ENCODE measurements at regions not wholly inside any gene's neighbourhood (a gene's known extent, or its start where the extent isn't known, plus 50 kb on each side); places are given as distances from the start of the nearest gene placed in this dataset.
"Not testable (repeated sequence)": the region's sequence is repeated elsewhere in the genome, so short reads cannot be mapped to it uniquely, and the experiment has no call there.

DNA sequence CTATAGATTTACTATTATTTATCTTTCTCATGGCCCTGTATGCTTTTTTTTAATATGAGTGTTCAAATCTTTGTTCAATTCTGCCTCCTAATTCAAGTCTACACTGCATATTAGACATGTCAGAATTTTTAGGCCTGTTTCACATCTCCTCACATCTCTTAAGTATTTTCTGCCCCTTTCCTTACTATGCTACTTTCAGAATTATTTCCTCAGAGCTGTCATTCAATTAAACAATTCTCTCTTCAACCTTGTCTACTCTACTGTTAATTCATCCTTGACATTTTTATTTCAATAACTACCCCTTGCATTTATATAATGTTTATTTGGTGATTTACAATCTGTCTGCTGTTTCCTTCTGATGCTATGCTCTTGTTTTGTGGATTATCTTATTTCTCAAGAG lies 91.1 kb downstream of the CAPZA3 start:
- Histone ChIP-seq H2BK120ac (ENCODE audit: low read depth, low read length) (no peak overlapping the region), H3K79me1 (ENCODE audit: low read depth in 1 of 2, low read length in 2 of 2) (no peaks in the 10 kb centered on the region), H3K27ac (ENCODE audit: insufficient read depth, low read length) (no peak overlapping the region), H2BK15ac (ENCODE audit: low read depth, low read length) (no peak overlapping the region), H3K9me3 (ENCODE audit: control insufficient read depth, insufficient read depth, low read length) (no peaks in the 10 kb centered on the region), H3K4me3 (ENCODE audit: insufficient read depth, low read depth, low read length) (no peak overlapping the region), H3K14ac (replicated peaks; ENCODE audit: low read depth, low read length) (no peak overlapping the region), H3K56ac (ENCODE audit: extremely low read depth, insufficient read depth, low read length) (no peak overlapping the region), H2AK9ac (replicated peaks; ENCODE audit: low read depth, low read length, poor library complexity) (no peak overlapping the region), H2BK20ac (ENCODE audit: low read depth, low read length) (no peak overlapping the region), H4K91ac (ENCODE audit: insufficient read depth, low read depth, low read length) (no peak overlapping the region), H3K18ac (ENCODE audit: low read depth, low read length) (no peak overlapping the region), H2AK5ac (ENCODE audit: low read depth, low read length) (no peak overlapping the region), H3K4ac (ENCODE audit: low read depth, low read length) (no peak overlapping the region), H3K23ac (ENCODE audit: low read depth, low read length) (no peak overlapping the region), H4K5ac (ENCODE audit: low read depth, low read length) (no peak overlapping the region), H3K4me1 (ENCODE audit: control insufficient read depth, insufficient read depth, low read length) (no peaks in the 10 kb centered on the region), H3K4me2 (ENCODE audit: low read depth, low read length) (no peak overlapping the region), H2BK5ac (ENCODE audit: low read depth, low read length, poor library complexity, severe bottlenecking) (no peak overlapping the region), H3K36me3 (ENCODE audit: control insufficient read depth, insufficient read depth, low read length) (no peaks in the 10 kb centered on the region), H2AFZ (replicated peaks; ENCODE audit: low read length, poor library complexity) (no peak overlapping the region), H3K9me1 (ENCODE audit: insufficient read depth, low read length) (no peaks in the 10 kb centered on the region), H3K27me3 (ENCODE audit: control insufficient read depth, insufficient read depth, low read length) (no peaks in the 10 kb centered on the region), H4K8ac (ENCODE audit: low read depth in 2 of 2, low read length in 2 of 2) (no peak overlapping the region), H3K9ac (ENCODE audit: low read depth, low read length) (no peak overlapping the region), H4K20me1 (ENCODE audit: insufficient read depth, low read length) (no peaks in the 10 kb centered on the region)
- CTCF ChIA-PET = interaction anchor here (1.3 kb wide), 1 partner anchor 18 kb away, joined by 3 read pairs; no protein-coding TSS in a partner anchor
- DNase-seq = no peak
- in situ Hi-C loops (cut with MboI; ENCODE audit: low sequenced_read_pairs) (no loop called here), intact Hi-C loops (cut with micrococcal nuclease) (no loop called here), dilution Hi-C loops (cut with HindIII; ENCODE audit: low sequenced_read_pairs, unreplicated experiment) (no loop called here)
- no TSS peak for BruUV-seq (replicated peaks)
- POLR2A ChIA-PET (ENCODE audit: unreplicated experiment) = no interaction called here
- TF ChIP-seq RCOR1 (IDR thresholded peaks at IDR 0.05; ENCODE audit: insufficient replicate concordance, low read length) (no peak), RAD21 (IDR thresholded peaks at IDR 0.05; ENCODE audit: low read length) (no peak), FOS (IDR thresholded peaks at IDR 0.05; ENCODE audit: low read depth, low read length) (no peak), BHLHE40 (IDR thresholded peaks at IDR 0.05; ENCODE audit: low read depth, low read length) (no peak), POLR2A (IDR thresholded peaks at IDR 0.05; ENCODE audit: low read depth, low read length) (no peak), CHD1 (IDR thresholded peaks at IDR 0.05; ENCODE audit: low read depth, low read length) (no peak), NFE2L2 (IDR thresholded peaks at IDR 0.05; ENCODE audit: low read depth, low read length) (no peak)
- TF ChIP-seq, protein P1, sequence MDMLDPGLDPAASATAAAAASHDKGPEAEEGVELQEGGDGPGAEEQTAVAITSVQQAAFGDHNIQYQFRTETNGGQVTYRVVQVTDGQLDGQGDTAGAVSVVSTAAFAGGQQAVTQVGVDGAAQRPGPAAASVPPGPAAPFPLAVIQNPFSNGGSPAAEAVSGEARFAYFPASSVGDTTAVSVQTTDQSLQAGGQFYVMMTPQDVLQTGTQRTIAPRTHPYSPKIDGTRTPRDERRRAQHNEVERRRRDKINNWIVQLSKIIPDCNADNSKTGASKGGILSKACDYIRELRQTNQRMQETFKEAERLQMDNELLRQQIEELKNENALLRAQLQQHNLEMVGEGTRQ (IDR thresholded peaks at IDR 0.05; ENCODE audit: low read depth, low read length) = no peak
- ATAC-seq (ENCODE audit: low read depth) = no peak

DNA sequence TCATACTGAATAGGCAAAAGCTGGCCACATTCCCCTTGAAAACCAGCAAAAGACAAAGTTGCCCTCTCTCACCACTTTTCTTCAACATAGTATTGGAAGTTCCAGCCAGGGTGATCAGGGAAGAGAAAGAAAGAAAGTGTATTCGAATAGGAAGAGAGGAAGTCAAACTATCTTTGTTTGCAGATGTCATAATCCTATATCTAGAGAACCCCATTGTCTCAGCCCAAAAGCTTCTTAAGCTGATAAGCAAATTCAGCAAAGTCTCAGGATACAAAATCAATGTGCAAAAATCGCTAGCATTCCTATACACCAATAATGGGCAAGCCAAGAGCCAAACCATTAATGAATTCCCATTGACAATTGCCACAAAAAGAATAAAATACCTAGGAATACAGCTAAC lies 95.0 kb downstream of the CAPZA3 start:
- BruUV-seq (replicated peaks); in situ Hi-C loops (cut with MboI; ENCODE audit: low sequenced_read_pairs); H3K27ac ChIP-seq (ENCODE audit: insufficient read depth, low read length); H2BK20ac ChIP-seq (ENCODE audit: low read depth, low read length); H4K91ac ChIP-seq (ENCODE audit: insufficient read depth, low read depth, low read length); H3K9me1 ChIP-seq (ENCODE audit: insufficient read depth, low read length); DNase-seq; H2BK5ac ChIP-seq (ENCODE audit: low read depth, low read length, poor library complexity, severe bottlenecking); H4K5ac ChIP-seq (ENCODE audit: low read depth, low read length); H3K9me3 ChIP-seq (ENCODE audit: control insufficient read depth, insufficient read depth, low read length); ATAC-seq (ENCODE audit: low read depth); H3K4me2 ChIP-seq (ENCODE audit: low read depth, low read length); H2BK120ac ChIP-seq (ENCODE audit: low read depth, low read length); H3K9ac ChIP-seq (ENCODE audit: low read depth, low read length); H4K8ac ChIP-seq (ENCODE audit: low read depth in 2 of 2, low read length in 2 of 2); H3K4ac ChIP-seq (ENCODE audit: low read depth, low read length); H3K14ac ChIP-seq (replicated peaks; ENCODE audit: low read depth, low read length); H2AK5ac ChIP-seq (ENCODE audit: low read depth, low read length); H3K4me3 ChIP-seq (ENCODE audit: insufficient read depth, low read depth, low read length); dilution Hi-C loops (cut with HindIII; ENCODE audit: low sequenced_read_pairs, unreplicated experiment); H3K18ac ChIP-seq (ENCODE audit: low read depth, low read length); H3K4me1 ChIP-seq (ENCODE audit: control insufficient read depth, insufficient read depth, low read length); H4K20me1 ChIP-seq (ENCODE audit: insufficient read depth, low read length); H3K79me1 ChIP-seq (ENCODE audit: low read depth in 1 of 2, low read length in 2 of 2); POLR2A ChIA-PET (ENCODE audit: unreplicated experiment); intact Hi-C loops (cut with micrococcal nuclease); H2AFZ ChIP-seq (replicated peaks; ENCODE audit: low read length, poor library complexity); H3K27me3 ChIP-seq (ENCODE audit: control insufficient read depth, insufficient read depth, low read length); H2BK15ac ChIP-seq (ENCODE audit: low read depth, low read length); H2AK9ac ChIP-seq (replicated peaks; ENCODE audit: low read depth, low read length, poor library complexity); H3K23ac ChIP-seq (ENCODE audit: low read depth, low read length); H3K56ac ChIP-seq (ENCODE audit: extremely low read depth, insufficient read depth, low read length); H3K36me3 ChIP-seq (ENCODE audit: control insufficient read depth, insufficient read depth, low read length): not testable (repeated sequence)
- WGBS, 2 experiments (ENCODE audit: extremely low coverage in 2 of 2, insufficient read length in 1 of 2) = no CpG with 5 or more reads among the region's 2 CpGs
- CTCF ChIA-PET = interaction anchor here (0.6 kb wide), 1 partner anchor 83 kb away, joined by 3 read pairs; no protein-coding TSS in a partner anchor

Data from IMR-90 (cell line).